Adrenal gland (tissue), 5 donors: ENCODE measurements at regions not wholly inside any gene's neighbourhood (a gene's known extent, or its start where the extent isn't known, plus 50 kb on each side); places are given as distances from the start of the nearest gene placed in this dataset.

Experiments used
- CTCF ChIP-seq, 6 experiments: fragments of 450-650 bp in 4 of 6; fragments of 200-600 bp in 2 of 6; sonication (generic) in 1 of 6; IDR thresholded peaks; 1 replicate in 5 of 6; 2 replicates in 1 of 6; pipeline versions ENCODE4 v1.5.1 to v1.8.0; 2016 to 2021; ENCODE audit warnings: antibody characterized with exemption in 6 of 6, mild to moderate bottlenecking in 2 of 6, moderate library complexity in 1 of 6
- POLR2A ChIP-seq, 2 donors: fragments of 450-650 bp; IDR thresholded peaks; one replicate each; pipeline ENCODE4 v1.6.1; 2017; ENCODE audit warnings: antibody characterized with exemption in 2 of 2, mild to moderate bottlenecking in 2 of 2, moderate library complexity in 1 of 2
- donor health status: DM: no; HTN: no; CAD: no.

GRCh38 chr18:41353777-41354528 is 601.1 kb upstream of the PIK3C3 start:
- no peak for TF ChIP-seq CTCF (IDR thresholded peaks at IDR 0.05)
- no peak for TF ChIP-seq POLR2A (IDR thresholded peaks at IDR 0.05)
